HG03280 (cell line): ENCODE measurements at regions not wholly inside any gene's neighbourhood (a gene's known extent, or its start where the extent isn't known, plus 50 kb on each side); places are given as distances from the start of the nearest gene placed in this dataset.
A peak's percentile ranks its signal among the peaks of the same experiment; 100 is the strongest.

Experiments used
- ATAC-seq: cut with Tn5 transposase; IDR thresholded peaks from one replicate; pipeline ENCODE4 v1.9.1; 2021; ENCODE audit warnings: mild to moderate bottlenecking, moderate library complexity; ENCODE audit not compliant: unreplicated experiment

GRCh38 chr4:12881945-12882584 lies 602.1 kb downstream of the RAB28 start:
- ATAC-seq: no peak

GRCh38 chr4:12880844-12881243 lies 603.3 kb downstream of the RAB28 start:
- ATAC-seq: no peak

- no peak for ATAC-seq
These were observed 604.6 kb downstream of the RAB28 start for GRCh38 chr4:12879496-12879895.

GRCh38 chr4:12875640-12876243 lies 608.4 kb downstream of the RAB28 start:
- ATAC-seq: no peak

- no peak for ATAC-seq
These were observed 610.8 kb downstream of the RAB28 start for GRCh38 chr4:12873351-12873750.

- no peak for ATAC-seq
These were observed 622.7 kb downstream of the RAB28 start for GRCh38 chr4:12861422-12861821.

- no peak for ATAC-seq
These were observed 631.5 kb downstream of the RAB28 start for GRCh38 chr4:12852338-12853307.

GRCh38 chr4:12846368-12846767 lies 637.8 kb downstream of the RAB28 start:
- no peak for ATAC-seq

GRCh38 chr4:12844141-12844540 lies 640.0 kb downstream of the RAB28 start:
- no peak for ATAC-seq

GRCh38 chr4:12827966-12828365 lies 656.2 kb downstream of the RAB28 start:
- ATAC-seq: no peak

GRCh38 chr4:12791536-12791935 lies 692.6 kb downstream of the RAB28 start:
- no peak for ATAC-seq

GRCh38 chr4:12787261-12787660 lies 696.9 kb downstream of the RAB28 start:
- no peak for ATAC-seq

- ATAC-seq: no peak
These were observed 705.4 kb downstream of the RAB28 start for GRCh38 chr4:12778706-12779105.

- ATAC-seq: no peak
These were observed 705.9 kb downstream of the RAB28 start for GRCh38 chr4:12778191-12778590.

GRCh38 chr4:12770351-12770750 lies 713.8 kb downstream of the RAB28 start:
- no peak for ATAC-seq

GRCh38 chr4:12761694-12762093 lies 722.4 kb downstream of the RAB28 start:
- no peak for ATAC-seq

GRCh38 chr4:12747154-12747553 lies 737.0 kb downstream of the RAB28 start:
- no peak for ATAC-seq

GRCh38 chr4:12746221-12746620 lies 737.9 kb downstream of the RAB28 start:
- ATAC-seq: no peak

- peak; percentile 80 for ATAC-seq
These were observed 749.6 kb downstream of the RAB28 start for GRCh38 chr4:12734586-12734985.

GRCh38 chr4:12729384-12729783 lies 754.8 kb downstream of the RAB28 start:
- no peak for ATAC-seq

- no peak for ATAC-seq
These were observed 759.6 kb downstream of the RAB28 start for GRCh38 chr4:12724510-12724909.
